ENCODE measurements at regions not wholly inside any gene's neighbourhood (a gene's known extent, or its start where the extent isn't known, plus 50 kb on each side); places are given as distances from the start of the nearest gene placed in this dataset.

DNA sequence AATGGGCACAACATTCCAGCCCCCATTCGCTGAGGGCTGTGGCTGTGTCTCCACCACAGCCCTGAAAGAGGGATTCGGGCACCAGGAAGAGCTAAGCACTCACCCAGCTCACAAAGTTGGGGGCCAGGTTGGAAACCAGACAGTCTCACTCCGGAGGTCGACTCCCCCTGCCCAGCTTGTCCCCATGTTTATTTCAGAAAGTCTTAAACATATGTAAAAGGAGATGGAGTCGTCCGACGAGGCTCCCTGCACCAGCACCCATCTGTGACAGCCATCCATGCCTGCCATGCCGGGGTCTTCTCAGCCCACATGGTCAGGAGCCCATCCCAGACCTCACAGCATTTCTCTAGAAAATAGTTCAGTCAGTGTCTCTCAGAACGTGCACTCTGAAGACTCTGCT lies 63.6 kb upstream of the STX16 start:
- TF ChIP-seq SP1 (IDR thresholded peaks at IDR 0.05) (no peak), L3MBTL2 (conservative IDR thresholded peaks at IDR 0.05) (no peak), BHLHE40 (IDR thresholded peaks at IDR 0.05; ENCODE audit: borderline replicate concordance) (no peak)
